ENCODE measurements at regions not wholly inside any gene's neighbourhood (a gene's known extent, or its start where the extent isn't known, plus 50 kb on each side); places are given as distances from the start of the nearest gene placed in this dataset.

DNA sequence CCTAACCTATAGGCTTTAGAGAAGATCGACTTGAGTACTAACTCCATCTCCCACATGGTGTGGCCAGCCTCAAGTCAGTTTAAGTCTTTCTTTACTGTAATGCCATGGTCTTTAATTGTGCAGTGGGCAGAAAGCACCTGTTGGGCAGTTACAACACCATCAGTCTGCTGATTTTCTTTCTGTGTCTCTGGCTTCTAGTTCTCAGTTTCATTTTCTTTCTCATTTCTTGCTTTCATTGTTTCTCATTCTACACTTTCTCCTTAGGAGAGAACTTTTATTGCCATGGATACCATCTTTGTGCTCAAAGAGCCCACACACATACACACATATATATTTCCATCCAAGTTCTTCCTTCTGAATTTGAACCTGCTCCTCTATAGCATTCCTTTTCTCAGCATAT, 96.1 kb upstream of the SLC16A7 start:
- DNase-seq (ENCODE audit: low spot score), result no peak
- Histone ChIP-seq H4K20me1 (ENCODE audit: insufficient read depth, low read length) (no peaks in the 10 kb centered on the region), H3K4me1 (ENCODE audit: insufficient read depth, low read length, poor library complexity, severe bottlenecking) (no peaks in the 10 kb centered on the region), H3K79me2 (ENCODE audit: insufficient read depth, low read depth, low read length) (no peaks in the 10 kb centered on the region), H2AFZ (ENCODE audit: low read length) (no peak overlapping the region), H3K4me2 (ENCODE audit: low read length) (no peak overlapping the region), H3K36me3 (ENCODE audit: insufficient read depth, low read length) (no peaks in the 10 kb centered on the region), H3K9me3 (ENCODE audit: low read length) (no peaks in the 10 kb centered on the region), H3K27ac (ENCODE audit: low read depth, low read length, poor library complexity, severe bottlenecking) (no peak overlapping the region), H3K9me2 (ENCODE audit: insufficient read depth, low read length) (no peaks in the 10 kb centered on the region), H3K4me3 (ENCODE audit: low read depth, low read length, poor library complexity, severe bottlenecking) (no peak overlapping the region)
- no TSS peak for BruUV-seq (replicated peaks)
- TF ChIP-seq, protein P1, sequence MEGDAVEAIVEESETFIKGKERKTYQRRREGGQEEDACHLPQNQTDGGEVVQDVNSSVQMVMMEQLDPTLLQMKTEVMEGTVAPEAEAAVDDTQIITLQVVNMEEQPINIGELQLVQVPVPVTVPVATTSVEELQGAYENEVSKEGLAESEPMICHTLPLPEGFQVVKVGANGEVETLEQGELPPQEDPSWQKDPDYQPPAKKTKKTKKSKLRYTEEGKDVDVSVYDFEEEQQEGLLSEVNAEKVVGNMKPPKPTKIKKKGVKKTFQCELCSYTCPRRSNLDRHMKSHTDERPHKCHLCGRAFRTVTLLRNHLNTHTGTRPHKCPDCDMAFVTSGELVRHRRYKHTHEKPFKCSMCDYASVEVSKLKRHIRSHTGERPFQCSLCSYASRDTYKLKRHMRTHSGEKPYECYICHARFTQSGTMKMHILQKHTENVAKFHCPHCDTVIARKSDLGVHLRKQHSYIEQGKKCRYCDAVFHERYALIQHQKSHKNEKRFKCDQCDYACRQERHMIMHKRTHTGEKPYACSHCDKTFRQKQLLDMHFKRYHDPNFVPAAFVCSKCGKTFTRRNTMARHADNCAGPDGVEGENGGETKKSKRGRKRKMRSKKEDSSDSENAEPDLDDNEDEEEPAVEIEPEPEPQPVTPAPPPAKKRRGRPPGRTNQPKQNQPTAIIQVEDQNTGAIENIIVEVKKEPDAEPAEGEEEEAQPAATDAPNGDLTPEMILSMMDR (conservative IDR thresholded peaks at IDR 0.05; ENCODE audit: low read length), result no peak
- no peak for TF ChIP-seq EZH2phosphoT487 (IDR thresholded peaks at IDR 0.05; ENCODE audit: borderline replicate concordance, low read depth, low read length)
- intact Hi-C loops (cut with micrococcal nuclease; ENCODE audit: unreplicated experiment), result no loop called here
- CTCF ChIA-PET (ENCODE audit: unreplicated experiment), result no interaction called here
- POLR2A ChIA-PET, result interaction anchor here (0.6 to 1.7 kb wide), 3 partner anchors 8 to 182 kb away, joined by 3 to 4 read pairs (median 3); no protein-coding TSS in a partner anchor

DNA sequence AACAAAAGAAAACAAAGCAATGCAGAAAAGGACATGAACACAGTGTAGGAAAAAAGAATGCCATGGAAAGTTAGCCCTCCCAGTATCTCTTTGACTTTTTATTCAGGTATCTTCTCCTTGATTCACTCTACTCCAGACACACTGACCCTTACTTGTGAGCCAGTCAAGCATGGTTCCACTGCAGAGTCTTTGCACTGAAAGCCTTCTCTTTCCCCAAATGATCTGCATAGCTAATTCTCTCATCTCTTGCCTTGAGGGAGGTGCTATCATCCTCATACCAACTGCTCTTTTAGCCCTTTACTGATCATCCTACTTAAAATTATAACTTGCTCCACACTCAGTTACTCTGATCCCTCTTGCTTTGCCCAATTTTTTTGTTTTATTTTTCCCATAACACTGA, 101.2 kb upstream of the SLC16A7 start:
- intact Hi-C loops (cut with micrococcal nuclease; ENCODE audit: unreplicated experiment), result no loop called here
- DNase-seq (ENCODE audit: low spot score), result no peak
- ChIA-PET CTCF (ENCODE audit: unreplicated experiment) (no interaction called here), POLR2A (interaction anchor here (0.6 to 0.7 kb wide), 2 partner anchors 11 to 138 kb away, joined by 3 to 4 read pairs; no protein-coding TSS in a partner anchor)
- H4K20me1 ChIP-seq (ENCODE audit: insufficient read depth, low read length), result no peaks in the 10 kb centered on the region
- no TSS peak for BruUV-seq (replicated peaks)
- no peaks in the 10 kb centered on the region for H3K79me2 ChIP-seq (ENCODE audit: insufficient read depth, low read depth, low read length)
- no peak overlapping the region for H2AFZ ChIP-seq (ENCODE audit: low read length)
- no peak overlapping the region for H3K27ac ChIP-seq (ENCODE audit: low read depth, low read length, poor library complexity, severe bottlenecking)
- H3K36me3 ChIP-seq (ENCODE audit: insufficient read depth, low read length), result no peaks in the 10 kb centered on the region
- no peaks in the 10 kb centered on the region for H3K9me3 ChIP-seq (ENCODE audit: low read length)
- no peak overlapping the region for H3K4me3 ChIP-seq (ENCODE audit: low read depth, low read length, poor library complexity, severe bottlenecking)
- TF ChIP-seq, protein P1 (conservative IDR thresholded peaks at IDR 0.05; ENCODE audit: low read length), result no peak
- no peak for TF ChIP-seq EZH2phosphoT487 (IDR thresholded peaks at IDR 0.05; ENCODE audit: borderline replicate concordance, low read depth, low read length)
- H3K4me2 ChIP-seq (ENCODE audit: low read length), result no peak overlapping the region
- no peaks in the 10 kb centered on the region for H3K9me2 ChIP-seq (ENCODE audit: insufficient read depth, low read length)
- no peaks in the 10 kb centered on the region for H3K4me1 ChIP-seq (ENCODE audit: insufficient read depth, low read length, poor library complexity, severe bottlenecking)

- POLR2A ChIA-PET, result interaction anchor here (1.7 kb wide), 1 partner anchor 9 kb away, joined by 4 read pairs; no protein-coding TSS in a partner anchor
- CTCF ChIA-PET (ENCODE audit: unreplicated experiment), result no interaction called here
- no TSS peak for BruUV-seq (replicated peaks)
These were observed 104.0 kb upstream of the SLC16A7 start for GRCh38 chr12:59491877-59492276.

More at GRCh38 chr12:59491877-59492276, 104.0 kb upstream of the SLC16A7 start:
- Histone ChIP-seq H3K4me3 (ENCODE audit: low read depth, low read length, poor library complexity, severe bottlenecking) (no peak overlapping the region), H3K4me2 (ENCODE audit: low read length) (no peak overlapping the region), H3K4me1 (ENCODE audit: insufficient read depth, low read length, poor library complexity, severe bottlenecking) (no peaks in the 10 kb centered on the region), H3K36me3 (ENCODE audit: insufficient read depth, low read length) (no peaks in the 10 kb centered on the region), H3K9me2 (ENCODE audit: insufficient read depth, low read length) (no peaks in the 10 kb centered on the region), H2AFZ (ENCODE audit: low read length) (no peak overlapping the region), H4K20me1 (ENCODE audit: insufficient read depth, low read length) (no peaks in the 10 kb centered on the region), H3K27ac (ENCODE audit: low read depth, low read length, poor library complexity, severe bottlenecking) (no peak overlapping the region), H3K9me3 (ENCODE audit: low read length) (no peaks in the 10 kb centered on the region), H3K79me2 (ENCODE audit: insufficient read depth, low read depth, low read length) (no peaks in the 10 kb centered on the region)
- DNase-seq (ENCODE audit: low spot score), result no peak
- intact Hi-C loops (cut with micrococcal nuclease; ENCODE audit: unreplicated experiment), result no loop called here
- TF ChIP-seq, protein P1 (conservative IDR thresholded peaks at IDR 0.05; ENCODE audit: low read length), result no peak
- no peak for TF ChIP-seq EZH2phosphoT487 (IDR thresholded peaks at IDR 0.05; ENCODE audit: borderline replicate concordance, low read depth, low read length)
